Duodenal mucosa (tissue), 2 donors: ENCODE measurements at regions not wholly inside any gene's neighbourhood (a gene's known extent, or its start where the extent isn't known, plus 50 kb on each side); places are given as distances from the start of the nearest gene placed in this dataset.

Experiments used
- H3K27ac ChIP-seq: one replicate; pipeline ENCODE4 v1.7.0; 2013; ENCODE audit warnings: low read depth, low read length
- H3K27me3 ChIP-seq, 2 donors: one replicate each; pipeline ENCODE4 v1.7.0; 2013; ENCODE audit warnings: low read length in 2 of 2, control low read depth in 1 of 2; ENCODE audit not compliant: insufficient read depth in 2 of 2, control insufficient read depth in 1 of 2
- H3K36me3 ChIP-seq, 2 donors: one replicate each; pipeline ENCODE4 v1.7.0; 2013; ENCODE audit warnings: low read length in 2 of 2, control low read depth in 1 of 2; ENCODE audit not compliant: insufficient read depth in 2 of 2, control insufficient read depth in 1 of 2
- H3K4me1 ChIP-seq, 2 donors: one replicate each; pipeline ENCODE4 v1.7.0; 2013; ENCODE audit warnings: low read length in 2 of 2, control low read depth in 1 of 2; ENCODE audit not compliant: insufficient read depth in 2 of 2, control insufficient read depth in 1 of 2
- H3K4me3 ChIP-seq, 2 donors: one replicate each; pipeline ENCODE4 v1.7.0; 2013; ENCODE audit warnings: low read length in 2 of 2, low read depth in 1 of 2
- H3K9ac ChIP-seq, 2 donors: one replicate each; pipeline ENCODE4 v1.7.0; 2013; ENCODE audit warnings: low read length in 2 of 2, low read depth in 1 of 2
- H3K9me3 ChIP-seq, 2 donors: one replicate each; pipeline ENCODE4 v1.7.0; 2013; ENCODE audit warnings: low read length in 2 of 2, control low read depth in 1 of 2; ENCODE audit not compliant: control insufficient read depth in 1 of 2

DNA sequence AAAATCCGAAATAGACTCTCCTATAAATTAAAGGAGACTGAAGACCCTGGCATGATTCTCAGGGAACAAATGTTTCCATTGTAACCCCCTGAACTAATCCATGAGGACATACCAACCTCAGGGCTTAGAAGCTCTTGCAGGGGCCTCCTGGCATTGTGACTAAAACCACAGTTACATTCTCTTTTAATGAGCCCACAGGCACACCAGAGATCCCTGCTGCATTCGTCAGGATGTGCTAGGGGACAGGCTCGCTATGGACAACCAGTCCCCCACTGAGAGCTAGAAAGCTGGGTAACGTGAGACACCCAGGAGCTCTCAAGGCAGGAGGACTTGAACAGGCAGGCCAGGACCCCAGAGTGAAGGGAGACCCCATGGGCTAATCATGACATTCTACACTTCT lies 140.6 kb upstream of the TNRC6C start:
- Histone ChIP-seq H3K36me3 (no peaks in the 10 kb centered on the region), H3K9me3 (no peaks in the 10 kb centered on the region)

DNA sequence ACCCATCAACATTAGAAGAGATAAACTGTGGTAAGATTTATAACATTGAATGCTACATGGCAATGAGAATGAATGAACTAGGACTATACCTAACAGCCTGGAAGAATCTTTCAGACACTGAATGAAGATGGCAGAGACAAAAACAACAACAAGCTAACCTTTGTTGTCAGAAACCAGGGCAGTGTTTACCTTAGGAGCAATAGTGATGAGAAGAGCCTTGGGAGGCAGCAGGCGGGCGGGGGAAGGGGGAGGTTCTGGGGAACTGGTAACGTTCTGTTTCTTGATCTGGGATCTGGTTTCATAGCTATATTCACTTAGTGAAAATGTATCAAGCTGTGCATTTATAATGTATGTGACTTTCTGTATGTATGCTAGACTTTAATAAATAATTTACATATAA lies 139.0 kb upstream of the TNRC6C start:
- no peaks in the 10 kb centered on the region for H3K36me3 ChIP-seq
- peaks cover 5% of the 10 kb centered on the region in 2 donors for H3K4me1 ChIP-seq
- H3K27me3 ChIP-seq: peaks cover 0 to 16% of the 10 kb centered on the region in 2 donors
- H3K4me3 ChIP-seq: no peak overlapping the region
- H3K9ac ChIP-seq: no peak overlapping the region
- no peaks in the 10 kb centered on the region for H3K9me3 ChIP-seq
- H3K27ac ChIP-seq: no peak overlapping the region

More for the DNA sequence above, 140.6 kb upstream of the TNRC6C start:
- Histone ChIP-seq H3K27me3 (peaks cover 0 to 11% of the 10 kb centered on the region in 2 donors), H3K27ac (no peak overlapping the region), H3K4me3 (no peak overlapping the region), H3K4me1 (peaks cover 4 to 5% of the 10 kb centered on the region in 2 donors), H3K9ac (no peak overlapping the region)

DNA sequence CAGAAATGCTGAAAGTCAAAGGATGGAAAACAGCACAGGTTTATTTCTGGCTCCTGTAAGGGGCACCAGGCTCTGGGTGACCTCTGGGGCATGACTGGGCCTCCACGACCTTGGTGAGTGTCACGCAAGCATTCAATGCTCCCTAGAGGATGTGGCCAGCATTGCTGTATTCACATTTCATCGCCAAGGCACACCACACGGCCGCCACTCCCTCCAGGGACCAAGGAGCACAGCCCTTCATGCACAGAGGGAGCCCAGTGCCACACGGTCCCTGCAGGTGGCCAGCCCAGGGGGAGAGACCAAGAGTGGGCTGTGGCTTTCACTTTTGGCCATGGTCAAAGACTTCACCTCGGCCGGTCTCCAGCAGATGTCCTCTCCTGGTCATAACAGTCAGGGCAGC lies 137.4 kb upstream of the TNRC6C start:
- Histone ChIP-seq H3K27ac (no peak overlapping the region), H3K4me1 (peaks cover 5% of the 10 kb centered on the region in 2 donors)

DNA sequence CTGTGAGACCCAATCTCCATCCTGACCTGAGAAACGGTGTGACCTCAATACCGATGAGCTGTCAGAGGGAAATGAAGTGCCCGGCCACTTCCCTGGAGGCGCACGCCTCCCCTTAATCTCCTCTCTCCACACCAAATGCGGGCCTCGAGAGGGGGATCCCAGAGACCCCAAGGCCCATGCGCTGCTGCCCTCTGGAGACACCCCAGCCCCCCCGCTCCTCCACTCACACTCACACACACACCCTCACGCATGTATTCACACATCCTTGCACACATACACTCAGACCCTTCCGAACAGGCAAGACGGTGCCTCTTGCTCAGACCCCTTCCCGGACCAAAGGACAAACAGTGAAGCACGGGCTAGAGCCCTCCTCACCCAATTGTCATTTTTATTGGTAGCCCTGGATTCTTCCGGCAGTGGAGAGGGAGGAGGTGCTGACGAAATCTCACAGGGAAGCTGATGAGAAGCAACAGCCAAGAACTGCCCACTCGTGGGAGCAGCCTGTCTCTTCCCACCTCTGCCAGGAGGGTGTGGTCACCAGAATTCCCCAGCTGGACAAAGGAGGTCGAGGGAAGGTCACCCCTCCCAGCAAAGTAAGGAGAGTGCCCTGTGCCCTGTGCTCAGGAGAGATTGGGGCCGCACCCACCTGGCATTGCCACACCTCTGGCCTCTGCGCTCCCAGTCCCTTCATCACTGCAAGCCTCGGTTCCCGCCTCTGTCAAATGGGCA lies 136.0 kb upstream of the TNRC6C start:
- H3K4me3 ChIP-seq: no peak overlapping the region
- no peak overlapping the region for H3K27ac ChIP-seq
- no peak overlapping the region for H3K9ac ChIP-seq
- H3K27me3 ChIP-seq: peaks cover 0 to 18% of the 10 kb centered on the region in 2 donors
- H3K36me3 ChIP-seq: no peaks in the 10 kb centered on the region
- H3K9me3 ChIP-seq: no peaks in the 10 kb centered on the region
- H3K4me1 ChIP-seq: peaks cover 5% of the 10 kb centered on the region in 2 donors

More for the DNA sequence above, 137.4 kb upstream of the TNRC6C start:
- Histone ChIP-seq H3K4me3 (no peak overlapping the region), H3K36me3 (no peaks in the 10 kb centered on the region), H3K27me3 (peaks cover 0 to 18% of the 10 kb centered on the region in 2 donors), H3K9ac (no peak overlapping the region), H3K9me3 (no peaks in the 10 kb centered on the region)

DNA sequence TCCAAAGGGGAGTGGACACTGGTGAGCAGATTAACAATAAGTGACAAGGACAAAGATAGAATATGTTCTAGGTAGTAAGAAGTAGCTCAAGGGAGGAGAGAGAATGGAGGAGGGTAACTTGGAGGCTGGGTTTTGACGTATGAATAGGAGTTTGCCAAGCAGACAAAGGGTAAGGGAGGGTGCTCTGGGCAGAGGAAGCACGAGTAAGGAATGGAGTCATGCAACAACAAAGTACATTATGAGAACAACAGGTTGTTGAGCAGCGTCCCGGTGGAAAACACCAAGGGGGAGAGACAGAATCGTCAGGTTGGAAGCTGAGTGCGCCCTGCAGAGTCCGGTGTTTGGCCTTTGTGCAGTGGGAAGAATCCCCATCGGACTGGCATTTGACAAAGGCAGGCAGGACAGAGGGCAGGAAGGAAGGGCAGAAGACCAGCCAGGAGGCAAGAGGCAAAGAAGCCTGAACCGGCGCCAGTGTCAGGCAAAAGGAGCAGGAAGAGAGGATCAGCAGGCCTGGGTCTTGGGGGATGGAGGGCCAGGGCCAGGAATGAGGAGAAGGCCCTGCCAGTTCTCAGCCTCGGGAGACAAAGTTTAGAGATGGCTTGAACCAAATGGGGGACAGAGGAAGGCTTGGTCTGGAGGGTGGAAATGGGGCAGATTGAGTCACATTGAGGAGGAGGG lies 134.3 kb upstream of the TNRC6C start:
- Histone ChIP-seq H3K27me3 (peaks cover 0 to 15% of the 10 kb centered on the region in 2 donors), H3K36me3 (no peaks in the 10 kb centered on the region), H3K4me1 (peaks cover 5 to 7% of the 10 kb centered on the region in 2 donors), H3K9ac (no peak overlapping the region), H3K9me3 (peaks cover 0 to 5% of the 10 kb centered on the region in 2 donors), H3K4me3 (no peak overlapping the region), H3K27ac (no peak overlapping the region)

DNA sequence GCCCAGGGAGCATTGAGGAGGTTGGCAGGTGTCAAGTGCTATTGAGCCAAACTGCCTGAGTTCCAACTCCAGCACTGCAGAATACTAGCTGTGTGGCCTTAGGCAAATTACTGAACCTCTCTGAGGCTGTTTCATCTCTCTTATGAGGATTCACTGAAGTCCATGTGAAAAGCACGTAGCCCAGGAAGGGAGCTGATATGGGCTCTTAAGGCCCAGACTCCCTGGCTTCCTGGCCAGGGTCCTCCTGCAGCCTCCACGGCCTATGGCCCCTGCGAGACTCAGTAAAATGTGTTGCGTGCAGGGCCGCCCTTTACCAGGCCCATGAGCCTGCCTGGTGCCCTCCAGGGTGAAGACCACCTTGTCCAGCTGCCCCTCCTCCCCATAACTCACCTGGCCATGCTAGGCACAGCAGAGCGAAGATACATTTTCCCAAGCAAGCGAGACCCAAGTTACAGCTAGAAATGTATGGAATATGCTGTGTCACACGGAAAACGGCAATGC lies 133.7 kb upstream of the TNRC6C start:
- Histone ChIP-seq H3K4me1 (peaks cover 5 to 11% of the 10 kb centered on the region in 2 donors), H3K27ac (no peak overlapping the region), H3K4me3 (no peak overlapping the region), H3K9me3 (peaks cover 0 to 5% of the 10 kb centered on the region in 2 donors), H3K36me3 (no peaks in the 10 kb centered on the region), H3K27me3 (peaks cover 0 to 15% of the 10 kb centered on the region in 2 donors), H3K9ac (no peak overlapping the region)

DNA sequence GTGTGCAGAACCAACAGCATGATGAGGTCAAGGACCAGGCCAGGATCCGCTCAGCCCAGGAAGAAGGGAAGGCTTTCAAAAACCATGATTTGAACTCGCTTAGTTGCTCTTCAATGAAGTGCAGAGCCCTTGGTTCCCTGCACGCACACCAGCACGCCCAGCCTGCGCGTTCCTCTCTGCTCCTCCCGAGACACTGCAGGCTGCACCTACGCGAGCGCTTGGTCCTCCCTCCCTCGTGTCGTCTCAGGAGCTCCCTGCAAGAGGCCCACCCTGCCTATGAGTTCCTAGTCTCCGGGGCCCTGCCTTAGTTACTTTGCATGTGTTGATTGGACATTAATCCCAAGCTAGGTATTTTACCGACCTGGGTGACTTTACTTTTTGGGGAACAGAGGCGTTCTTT lies 132.9 kb upstream of the TNRC6C start:
- Histone ChIP-seq H3K4me1 (peaks cover 5 to 12% of the 10 kb centered on the region in 2 donors), H3K27ac (no peak overlapping the region), H3K4me3 (no peak overlapping the region), H3K9me3 (peaks cover 0 to 5% of the 10 kb centered on the region in 2 donors), H3K36me3 (no peaks in the 10 kb centered on the region), H3K9ac (no peak overlapping the region), H3K27me3 (peaks cover 0 to 15% of the 10 kb centered on the region in 2 donors)

DNA sequence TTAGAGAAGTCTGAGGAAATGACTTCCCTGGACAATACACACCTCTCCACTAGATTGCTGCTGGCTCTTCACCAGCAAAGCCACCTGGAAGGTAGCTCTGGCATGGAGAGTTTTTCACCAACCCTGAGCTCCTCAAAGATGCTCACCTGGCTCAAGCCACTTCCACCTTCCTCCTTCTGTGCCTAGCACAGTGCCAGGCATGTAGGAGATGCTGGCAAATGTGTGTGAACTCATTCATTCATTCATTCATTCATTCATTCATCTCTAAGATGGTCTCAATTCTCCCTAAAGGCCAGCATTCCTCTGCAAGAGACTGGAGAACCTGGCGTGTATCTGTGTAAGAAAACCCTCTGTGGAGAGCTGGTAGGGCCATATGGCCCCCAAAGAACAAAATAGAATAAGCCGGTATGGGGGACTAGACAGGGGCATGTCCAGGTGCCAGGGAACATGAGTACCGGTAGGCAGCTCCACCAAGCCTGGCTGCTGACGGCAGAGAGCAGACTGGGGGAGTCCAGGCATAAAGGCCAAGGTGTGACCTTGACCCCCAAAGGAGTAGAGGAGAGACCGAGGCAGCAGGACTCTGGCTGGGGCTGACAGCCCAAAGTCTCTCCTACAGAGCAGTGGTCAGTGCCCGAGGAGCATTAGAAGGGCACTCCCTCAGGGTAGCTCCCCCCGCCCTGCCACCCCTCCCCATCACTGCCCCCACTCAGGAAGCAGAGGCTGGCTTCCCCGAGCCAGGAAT lies 132.2 kb upstream of the TNRC6C start:
- H3K27me3 ChIP-seq: peaks cover 0 to 15% of the 10 kb centered on the region in 2 donors
- peaks cover 5 to 14% of the 10 kb centered on the region in 2 donors for H3K4me1 ChIP-seq
- H3K4me3 ChIP-seq: no peak overlapping the region
- no peaks in the 10 kb centered on the region for H3K36me3 ChIP-seq
- no peak overlapping the region for H3K9ac ChIP-seq
- H3K27ac ChIP-seq: no peak overlapping the region
- peaks cover 0 to 5% of the 10 kb centered on the region in 2 donors for H3K9me3 ChIP-seq

DNA sequence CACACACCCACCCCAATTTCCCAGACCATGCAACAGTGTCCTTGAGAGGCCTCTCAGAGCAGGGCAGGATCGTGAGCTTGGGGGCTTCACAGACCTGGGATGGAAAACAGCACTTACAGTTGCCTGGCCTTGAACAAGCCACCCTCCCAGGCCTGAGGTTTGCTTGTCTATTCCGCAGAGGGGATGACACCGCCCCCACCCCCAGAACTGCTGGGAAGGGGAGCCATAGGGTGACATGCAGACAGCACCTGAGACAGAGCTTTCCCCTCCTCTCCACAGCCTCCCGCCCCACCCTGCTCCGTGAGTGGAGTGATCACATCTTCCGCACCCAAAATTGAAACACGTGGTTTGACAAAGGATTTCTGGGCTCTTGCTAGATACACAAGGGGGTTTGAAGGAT lies 131.5 kb upstream of the TNRC6C start:
- Histone ChIP-seq H3K36me3 (no peaks in the 10 kb centered on the region), H3K4me1 (peaks cover 5 to 14% of the 10 kb centered on the region in 2 donors), H3K9me3 (peaks cover 0 to 5% of the 10 kb centered on the region in 2 donors), H3K27ac (no peak overlapping the region), H3K27me3 (peaks cover 0 to 14% of the 10 kb centered on the region in 2 donors), H3K9ac (no peak overlapping the region), H3K4me3 (no peak overlapping the region)
